Activated T-cell treated with anti-CD3 and anti-CD28 coated beads, Interleukin-2, amount 50 U/mL, for 4 hours (primary cell): ENCODE measurements at regions not wholly inside any gene's neighbourhood (a gene's known extent, or its start where the extent isn't known, plus 50 kb on each side); places are given as distances from the start of the nearest gene placed in this dataset.
"Not testable (repeated sequence)": the region's sequence is repeated elsewhere in the genome, so short reads cannot be mapped to it uniquely, and the experiment has no call there.

ENCODE experiments used
- ATAC-seq, 2 donors: fragments of 200-7000 bp; cut with Tn5 transposase; one replicate each; pipeline ENCODE4 v1.10.0; 2021
- DNase-seq: peaks from one replicate; pipeline ENCODE4 v3.0.0-alpha.2; 2020
- H3K27me3 Mint-ChIP-seq: one replicate; pipeline ENCODE4 v1.8.0; 2021; ENCODE audit warnings: low read depth, mixed read lengths
- H3K36me3 Mint-ChIP-seq: one replicate; pipeline ENCODE4 v1.8.0; 2022; ENCODE audit warnings: mixed read lengths; ENCODE audit not compliant: insufficient read depth
- H3K4me1 Mint-ChIP-seq: one replicate; pipeline ENCODE4 v1.8.0; 2021; ENCODE audit warnings: low read depth, mixed read lengths
- H3K4me3 Mint-ChIP-seq: one replicate; pipeline ENCODE4 v1.8.0; 2021; ENCODE audit warnings: mild to moderate bottlenecking, moderate library complexity, mixed read lengths
- H3K9me3 Mint-ChIP-seq: one replicate; pipeline ENCODE4 v1.8.0; 2021; ENCODE audit warnings: mixed read lengths

GRCh38 chr2:205864491-205864890 is 182.2 kb downstream of the NRP2 start:
- Mint-ChIP-seq H3K4me1 (peaks cover 2% of the 10 kb centered on the region), H3K9me3 (no peaks in the 10 kb centered on the region), H3K4me3 (no peak overlapping the region), H3K36me3 (no peaks in the 10 kb centered on the region), H3K27me3 (peaks cover 11% of the 10 kb centered on the region)
- no peak for ATAC-seq
- DNase-seq = no peak

- H3K9me3 Mint-ChIP-seq, H3K4me3 Mint-ChIP-seq, H3K27me3 Mint-ChIP-seq, H3K36me3 Mint-ChIP-seq, DNase-seq, ATAC-seq, H3K4me1 Mint-ChIP-seq: not testable (repeated sequence)
Measured at GRCh38 chr2:205862761-205863160, 180.5 kb downstream of the NRP2 start.

GRCh38 chr2:205860885-205861284 is 178.6 kb downstream of the NRP2 start:
- Mint-ChIP-seq H3K9me3 (no peaks in the 10 kb centered on the region), H3K36me3 (no peaks in the 10 kb centered on the region), H3K4me3 (no peak overlapping the region), H3K27me3 (peaks cover 4% of the 10 kb centered on the region), H3K4me1 (no peaks in the 10 kb centered on the region)
- DNase-seq = no peak
- no peak for ATAC-seq

- Mint-ChIP-seq H3K4me3 (no peak overlapping the region), H3K27me3 (peaks cover 4% of the 10 kb centered on the region), H3K4me1 (no peaks in the 10 kb centered on the region), H3K9me3 (no peaks in the 10 kb centered on the region), H3K36me3 (no peaks in the 10 kb centered on the region)
- no peak for ATAC-seq
- DNase-seq = no peak
Measured at GRCh38 chr2:205860181-205860580, 177.9 kb downstream of the NRP2 start.

GRCh38 chr2:205858881-205859441 is 176.7 kb downstream of the NRP2 start:
- Mint-ChIP-seq H3K9me3 (no peaks in the 10 kb centered on the region), H3K36me3 (no peaks in the 10 kb centered on the region), H3K4me1 (no peaks in the 10 kb centered on the region), H3K4me3 (no peak overlapping the region), H3K27me3 (peaks cover 4% of the 10 kb centered on the region)
- no peak for DNase-seq
- no peak for ATAC-seq

- H3K36me3 Mint-ChIP-seq = no peaks in the 10 kb centered on the region
- DNase-seq = no peak
- H3K4me3 Mint-ChIP-seq = no peak overlapping the region
- no peaks in the 10 kb centered on the region for H3K4me1 Mint-ChIP-seq
- ATAC-seq = no peak
- H3K27me3 Mint-ChIP-seq = peaks cover under 1% of the 10 kb centered on the region
- no peaks in the 10 kb centered on the region for H3K9me3 Mint-ChIP-seq
Measured at GRCh38 chr2:205858275-205858674, 176.0 kb downstream of the NRP2 start.

GRCh38 chr2:205857520-205858237 is 175.4 kb downstream of the NRP2 start:
- Mint-ChIP-seq H3K36me3 (no peaks in the 10 kb centered on the region), H3K27me3 (no peaks in the 10 kb centered on the region), H3K4me3 (no peak overlapping the region), H3K9me3 (no peaks in the 10 kb centered on the region), H3K4me1 (no peaks in the 10 kb centered on the region)
- no peak for DNase-seq
- no peak for ATAC-seq

GRCh38 chr2:205852457-205852856 is 170.2 kb downstream of the NRP2 start:
- no peak overlapping the region for H3K4me3 Mint-ChIP-seq
- H3K36me3 Mint-ChIP-seq = no peaks in the 10 kb centered on the region
- peaks cover 3% of the 10 kb centered on the region for H3K27me3 Mint-ChIP-seq
- no peaks in the 10 kb centered on the region for H3K4me1 Mint-ChIP-seq
- DNase-seq (no peak), ATAC-seq (no peak)
- H3K9me3 Mint-ChIP-seq = no peaks in the 10 kb centered on the region

GRCh38 chr2:205850611-205851010 is 168.3 kb downstream of the NRP2 start:
- ATAC-seq = no peak
- no peak for DNase-seq
- Mint-ChIP-seq H3K4me3 (no peak overlapping the region), H3K36me3 (no peaks in the 10 kb centered on the region), H3K27me3 (peaks cover 7% of the 10 kb centered on the region), H3K9me3 (no peaks in the 10 kb centered on the region), H3K4me1 (no peaks in the 10 kb centered on the region)

- peaks cover 7% of the 10 kb centered on the region for H3K27me3 Mint-ChIP-seq
- ATAC-seq = no peak
Measured at GRCh38 chr2:205850132-205850531, 167.8 kb downstream of the NRP2 start.

GRCh38 chr2:205849136-205849535 is 166.8 kb downstream of the NRP2 start:
- DNase-seq (no peak), ATAC-seq (no peak)
- peaks cover 7% of the 10 kb centered on the region for H3K27me3 Mint-ChIP-seq
- H3K36me3 Mint-ChIP-seq = no peaks in the 10 kb centered on the region
- H3K4me1 Mint-ChIP-seq = no peaks in the 10 kb centered on the region
- no peaks in the 10 kb centered on the region for H3K9me3 Mint-ChIP-seq
- no peak overlapping the region for H3K4me3 Mint-ChIP-seq

More at GRCh38 chr2:205850132-205850531, 167.8 kb downstream of the NRP2 start:
- Mint-ChIP-seq H3K9me3 (no peaks in the 10 kb centered on the region), H3K36me3 (no peaks in the 10 kb centered on the region), H3K4me1 (no peaks in the 10 kb centered on the region), H3K4me3 (no peak overlapping the region)
- no peak for DNase-seq

GRCh38 chr2:205848601-205849000 is 166.3 kb downstream of the NRP2 start:
- ATAC-seq (no peak), DNase-seq (no peak)
- Mint-ChIP-seq H3K4me1 (no peaks in the 10 kb centered on the region), H3K27me3 (peaks cover 7% of the 10 kb centered on the region), H3K9me3 (no peaks in the 10 kb centered on the region), H3K4me3 (no peak overlapping the region), H3K36me3 (no peaks in the 10 kb centered on the region)
